OCI-LY1 (cell line): ENCODE measurements at regions not wholly inside any gene's neighbourhood (a gene's known extent, or its start where the extent isn't known, plus 50 kb on each side); places are given as distances from the start of the nearest gene placed in this dataset.

Experiments used
- EZH2 ChIP-seq: fragments of 200-600 bp; sonication (generic), shearing (Covaris generic); IDR thresholded peaks from 2 replicates; pipeline ENCODE4 v1.8.0; 2017; ENCODE audit warnings: borderline replicate concordance, mixed run types, mild to moderate bottlenecking, antibody characterized with exemption, low read length, moderate library complexity, mixed read lengths
- TF ChIP-seq, protein P1 (sequence below): fragments of 200-600 bp; sonication (generic), shearing (Covaris generic); IDR thresholded peaks from 2 replicates; pipeline ENCODE4 v1.5.1; 2017; ENCODE audit warnings: mild to moderate bottlenecking, antibody characterized with exemption, low read length, moderate library complexity, mixed read lengths

DNA sequence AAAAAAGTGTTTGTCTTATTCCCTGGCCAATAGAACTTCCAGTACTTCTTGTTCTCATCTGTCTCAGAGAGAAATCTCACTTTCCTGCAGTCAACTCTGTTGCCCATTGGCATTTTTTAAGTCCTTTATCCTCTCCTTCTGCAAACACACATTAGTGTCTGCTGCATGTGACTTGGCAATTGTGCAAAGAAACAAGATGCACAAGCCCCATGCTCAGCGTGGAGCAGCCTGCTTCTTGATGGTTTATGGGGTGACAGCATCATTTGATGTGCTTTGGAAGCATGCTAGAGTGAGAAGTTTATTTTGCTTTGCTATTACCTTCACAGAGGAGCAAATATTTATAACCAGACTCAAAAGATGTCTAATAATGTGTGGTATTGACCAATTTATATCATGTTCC is 238.2 kb downstream of the FAT3 start:
- TF ChIP-seq, protein P1, sequence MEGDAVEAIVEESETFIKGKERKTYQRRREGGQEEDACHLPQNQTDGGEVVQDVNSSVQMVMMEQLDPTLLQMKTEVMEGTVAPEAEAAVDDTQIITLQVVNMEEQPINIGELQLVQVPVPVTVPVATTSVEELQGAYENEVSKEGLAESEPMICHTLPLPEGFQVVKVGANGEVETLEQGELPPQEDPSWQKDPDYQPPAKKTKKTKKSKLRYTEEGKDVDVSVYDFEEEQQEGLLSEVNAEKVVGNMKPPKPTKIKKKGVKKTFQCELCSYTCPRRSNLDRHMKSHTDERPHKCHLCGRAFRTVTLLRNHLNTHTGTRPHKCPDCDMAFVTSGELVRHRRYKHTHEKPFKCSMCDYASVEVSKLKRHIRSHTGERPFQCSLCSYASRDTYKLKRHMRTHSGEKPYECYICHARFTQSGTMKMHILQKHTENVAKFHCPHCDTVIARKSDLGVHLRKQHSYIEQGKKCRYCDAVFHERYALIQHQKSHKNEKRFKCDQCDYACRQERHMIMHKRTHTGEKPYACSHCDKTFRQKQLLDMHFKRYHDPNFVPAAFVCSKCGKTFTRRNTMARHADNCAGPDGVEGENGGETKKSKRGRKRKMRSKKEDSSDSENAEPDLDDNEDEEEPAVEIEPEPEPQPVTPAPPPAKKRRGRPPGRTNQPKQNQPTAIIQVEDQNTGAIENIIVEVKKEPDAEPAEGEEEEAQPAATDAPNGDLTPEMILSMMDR, result no peak
- no peak for TF ChIP-seq EZH2
